ENCODE measurements at regions not wholly inside any gene's neighbourhood (a gene's known extent, or its start where the extent isn't known, plus 50 kb on each side); places are given as distances from the start of the nearest gene placed in this dataset.

DNA sequence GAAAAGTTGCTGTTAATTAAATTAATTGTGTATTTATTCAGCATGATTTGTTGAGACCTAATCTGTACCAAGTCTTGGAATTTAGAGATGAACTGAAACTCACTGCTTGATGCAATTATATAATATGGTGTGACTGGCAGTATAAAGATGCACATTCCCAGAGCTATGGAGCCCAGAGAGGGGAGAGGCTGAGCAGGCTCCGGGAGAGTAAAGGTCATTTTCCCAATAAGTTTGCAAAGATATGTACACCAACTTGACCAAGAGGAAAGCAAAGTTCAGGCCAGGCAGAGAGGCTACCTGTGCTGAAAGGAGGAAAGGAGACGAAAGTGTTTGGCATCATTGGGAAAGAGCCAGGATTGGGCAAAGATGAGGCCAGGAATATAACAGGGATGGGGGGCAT, 271.7 kb upstream of the KLF4 start:
- Histone ChIP-seq H3K27me3 (ENCODE audit: control insufficient read depth in 2 of 2, insufficient read depth in 2 of 2, low read length in 2 of 2) (no peaks in the 10 kb centered on the region), H4K20me1 (ENCODE audit: insufficient read depth, low read length) (no peaks in the 10 kb centered on the region), H3K36me3 (replicated peaks in 1 of 2; ENCODE audit: control insufficient read depth in 1 of 2, insufficient read depth in 2 of 2, low read length in 2 of 2) (no peaks in the 10 kb centered on the region), H3K4me3 (replicated peaks in 1 of 3; ENCODE audit: low read depth in 2 of 3, low read length in 3 of 3) (peak overlapping the region in 1 of 3 experiments; percentile 67), H2AFZ (ENCODE audit: insufficient read depth, low read depth, low read length, poor library complexity, severe bottlenecking) (no peak overlapping the region), H3K4me2 (replicated peaks; ENCODE audit: extremely low read depth, low read length, poor library complexity, severe bottlenecking) (peak overlapping the region; percentile 75), H3K79me2 (ENCODE audit: insufficient read depth, low read length) (no peaks in the 10 kb centered on the region), H3K4me1 (ENCODE audit: control insufficient read depth in 1 of 2, insufficient read depth in 2 of 2, low read length in 2 of 2) (peaks cover 49 to 56% of the 10 kb centered on the region in 2 donors), H3K27ac (ENCODE audit: low read depth in 1 of 2, low read length in 2 of 2) (peak overlapping the region; percentile 62 to 87), H3K9me3 (replicated peaks in 1 of 2; ENCODE audit: control insufficient read depth in 1 of 2, insufficient read depth in 1 of 2, low read length in 2 of 2) (no peaks in the 10 kb centered on the region), H3K9ac (ENCODE audit: insufficient read depth, low read length, poor library complexity, severe bottlenecking) (no peak overlapping the region)
- peaks cover 0 to 3% (median 2%) of the 10 kb centered on the region in 7 donors for H3K9me3 Mint-ChIP-seq
- intact Hi-C loops (cut with micrococcal nuclease): loop anchor here in 1 of 2 donors (5.0 to 10.0 kb wide), 2 partner anchors 83 to 84 kb away; no protein-coding TSS in a partner anchor
- H3K4me3 Mint-ChIP-seq: peak overlapping the region in 1 of 2 donors; percentile 46
- TF ChIP-seq, protein P1, sequence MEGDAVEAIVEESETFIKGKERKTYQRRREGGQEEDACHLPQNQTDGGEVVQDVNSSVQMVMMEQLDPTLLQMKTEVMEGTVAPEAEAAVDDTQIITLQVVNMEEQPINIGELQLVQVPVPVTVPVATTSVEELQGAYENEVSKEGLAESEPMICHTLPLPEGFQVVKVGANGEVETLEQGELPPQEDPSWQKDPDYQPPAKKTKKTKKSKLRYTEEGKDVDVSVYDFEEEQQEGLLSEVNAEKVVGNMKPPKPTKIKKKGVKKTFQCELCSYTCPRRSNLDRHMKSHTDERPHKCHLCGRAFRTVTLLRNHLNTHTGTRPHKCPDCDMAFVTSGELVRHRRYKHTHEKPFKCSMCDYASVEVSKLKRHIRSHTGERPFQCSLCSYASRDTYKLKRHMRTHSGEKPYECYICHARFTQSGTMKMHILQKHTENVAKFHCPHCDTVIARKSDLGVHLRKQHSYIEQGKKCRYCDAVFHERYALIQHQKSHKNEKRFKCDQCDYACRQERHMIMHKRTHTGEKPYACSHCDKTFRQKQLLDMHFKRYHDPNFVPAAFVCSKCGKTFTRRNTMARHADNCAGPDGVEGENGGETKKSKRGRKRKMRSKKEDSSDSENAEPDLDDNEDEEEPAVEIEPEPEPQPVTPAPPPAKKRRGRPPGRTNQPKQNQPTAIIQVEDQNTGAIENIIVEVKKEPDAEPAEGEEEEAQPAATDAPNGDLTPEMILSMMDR (IDR thresholded peaks at IDR 0.05): no peak
- peak overlapping the region; percentile 91 to 99 (median 98) for H3K27ac Mint-ChIP-seq
- peaks cover 3% of the 10 kb centered on the region in 2 donors for H3K36me3 Mint-ChIP-seq
- 38% methylated on average over 1 of the region's 2 CpGs for WGBS (ENCODE audit: insufficient coverage)
- DNase-seq: no peak
- H3K4me1 Mint-ChIP-seq: peaks cover 50% of the 10 kb centered on the region
- H3K27me3 Mint-ChIP-seq (ENCODE audit: low read depth in 3 of 3): peaks cover 0 to 3% (median 0%) of the 10 kb centered on the region in 3 donors

DNA sequence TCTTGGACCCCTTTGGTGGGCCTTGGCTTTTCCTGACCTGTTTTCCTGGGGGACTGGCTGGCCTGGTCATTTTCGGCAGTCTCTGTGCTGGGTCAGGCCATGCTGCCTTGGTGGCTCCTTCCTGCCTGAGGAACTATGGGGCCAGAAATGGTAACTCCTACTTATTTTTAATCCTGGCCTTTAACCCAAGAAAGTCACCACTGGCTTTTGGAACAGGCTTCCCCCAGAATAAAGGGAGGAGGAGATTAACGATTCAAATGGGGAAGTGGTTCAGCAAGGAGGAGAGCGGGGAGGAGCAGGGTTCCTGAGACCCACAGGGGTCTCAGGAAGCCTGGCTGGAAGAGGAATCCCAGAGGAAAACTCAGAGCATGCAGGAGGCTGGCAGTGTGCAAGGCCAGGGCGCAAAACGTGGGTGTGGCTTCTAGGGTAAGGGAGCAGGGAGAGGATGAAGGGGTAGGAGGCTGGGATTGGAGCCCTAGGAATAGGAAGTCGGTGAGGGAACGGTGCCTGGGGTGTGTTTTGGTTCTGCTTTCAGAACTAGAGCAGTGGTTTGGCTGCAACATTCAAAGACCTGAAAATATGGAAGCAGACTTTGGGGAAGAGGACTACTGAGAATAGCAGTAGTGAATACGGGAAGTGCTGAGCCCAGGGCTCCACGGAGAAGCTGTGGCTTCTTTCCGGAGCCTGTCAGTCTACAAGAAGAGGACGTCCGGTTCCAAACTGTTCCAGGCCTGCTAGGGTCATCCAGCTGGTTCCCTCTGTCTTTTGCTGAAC, 271.1 kb upstream of the KLF4 start:
- Mint-ChIP-seq H3K27me3 (ENCODE audit: low read depth in 3 of 3) (peaks cover 0 to 3% (median 0%) of the 10 kb centered on the region in 3 donors), H3K36me3 (peaks cover 3% of the 10 kb centered on the region in 2 donors), H3K4me3 (peak overlapping the region; percentile 67 to 85), H3K4me1 (peaks cover 50% of the 10 kb centered on the region), H3K27ac (peak overlapping the region; percentile 91 to 99 (median 98)), H3K9me3 (peaks cover 0 to 3% (median 2%) of the 10 kb centered on the region in 7 donors)
- H3K9ac ChIP-seq (ENCODE audit: insufficient read depth, low read length, poor library complexity, severe bottlenecking): peak overlapping the region; percentile 50
- intact Hi-C loops (cut with micrococcal nuclease): loop anchor here in 1 of 2 donors (5.0 to 10.0 kb wide), 2 partner anchors 83 to 84 kb away; no protein-coding TSS in a partner anchor
- no peaks in the 10 kb centered on the region for H3K36me3 ChIP-seq (replicated peaks in 1 of 2; ENCODE audit: control insufficient read depth in 1 of 2, insufficient read depth in 2 of 2, low read length in 2 of 2)
- peaks cover 53 to 62% of the 10 kb centered on the region in 2 donors for H3K4me1 ChIP-seq (ENCODE audit: control insufficient read depth in 1 of 2, insufficient read depth in 2 of 2, low read length in 2 of 2)
- no peaks in the 10 kb centered on the region for H4K20me1 ChIP-seq (ENCODE audit: insufficient read depth, low read length)
- peak overlapping the region; percentile 75 for H3K4me2 ChIP-seq (replicated peaks; ENCODE audit: extremely low read depth, low read length, poor library complexity, severe bottlenecking)
- WGBS (ENCODE audit: insufficient coverage): 0% methylated on average over 10 of the region's 12 CpGs
- DNase-seq: peak; percentile 89 to 98 (median 94)
- peak overlapping the region in 1 of 3 experiments; percentile 67 for H3K4me3 ChIP-seq (replicated peaks in 1 of 3; ENCODE audit: low read depth in 2 of 3, low read length in 3 of 3)
- H3K79me2 ChIP-seq (ENCODE audit: insufficient read depth, low read length): no peaks in the 10 kb centered on the region
- no peak overlapping the region for H2AFZ ChIP-seq (ENCODE audit: insufficient read depth, low read depth, low read length, poor library complexity, severe bottlenecking)
- no peaks in the 10 kb centered on the region for H3K9me3 ChIP-seq (replicated peaks in 1 of 2; ENCODE audit: control insufficient read depth in 1 of 2, insufficient read depth in 1 of 2, low read length in 2 of 2)
- TF ChIP-seq, protein P1 (IDR thresholded peaks at IDR 0.05): no peak
- peak overlapping the region; percentile 82 to 87 for H3K27ac ChIP-seq (ENCODE audit: low read depth in 1 of 2, low read length in 2 of 2)
- no peaks in the 10 kb centered on the region for H3K27me3 ChIP-seq (ENCODE audit: control insufficient read depth in 2 of 2, insufficient read depth in 2 of 2, low read length in 2 of 2)

All from CD14-positive monocyte (primary cell).